Neural crest cell (in vitro differentiated cells): ENCODE measurements at regions not wholly inside any gene's neighbourhood (a gene's known extent, or its start where the extent isn't known, plus 50 kb on each side); places are given as distances from the start of the nearest gene placed in this dataset.

Source experiments
- DNase-seq: peaks from one replicate; pipeline ENCODE4 v3.0.0; 2021; ENCODE audit warnings: low read depth, mixed read lengths, low spot score
- H3K27ac Mint-ChIP-seq: one replicate; pipeline ENCODE4 v1.8.0; 2021; ENCODE audit warnings: mild to moderate bottlenecking, mixed read lengths; ENCODE audit not compliant: unreplicated experiment
- H3K27me3 Mint-ChIP-seq: 2 replicates; pipeline ENCODE4 v1.8.0; 2021; ENCODE audit warnings: low read depth, mild to moderate bottlenecking, mixed read lengths
- H3K36me3 Mint-ChIP-seq: 2 replicates; pipeline ENCODE4 v1.8.0; 2021; ENCODE audit warnings: low read depth, mild to moderate bottlenecking, mixed read lengths
- H3K4me1 Mint-ChIP-seq: 2 replicates; pipeline ENCODE4 v1.8.0; 2021; ENCODE audit warnings: mixed read lengths
- H3K4me3 Mint-ChIP-seq: one replicate; pipeline ENCODE4 v1.8.0; 2021; ENCODE audit warnings: mild to moderate bottlenecking, mixed read lengths
- H3K9me3 Mint-ChIP-seq: 2 replicates; pipeline ENCODE4 v1.8.0; 2021; ENCODE audit warnings: mixed read lengths
- TF ChIP-seq, protein P1 (sequence below): fragments of 200-600 bp; sonication (generic); conservative IDR thresholded peaks from 2 replicates; pipeline ENCODE4 v1.5.0; 2021; ENCODE audit warnings: antibody characterized with exemption, mild to moderate bottlenecking

DNA sequence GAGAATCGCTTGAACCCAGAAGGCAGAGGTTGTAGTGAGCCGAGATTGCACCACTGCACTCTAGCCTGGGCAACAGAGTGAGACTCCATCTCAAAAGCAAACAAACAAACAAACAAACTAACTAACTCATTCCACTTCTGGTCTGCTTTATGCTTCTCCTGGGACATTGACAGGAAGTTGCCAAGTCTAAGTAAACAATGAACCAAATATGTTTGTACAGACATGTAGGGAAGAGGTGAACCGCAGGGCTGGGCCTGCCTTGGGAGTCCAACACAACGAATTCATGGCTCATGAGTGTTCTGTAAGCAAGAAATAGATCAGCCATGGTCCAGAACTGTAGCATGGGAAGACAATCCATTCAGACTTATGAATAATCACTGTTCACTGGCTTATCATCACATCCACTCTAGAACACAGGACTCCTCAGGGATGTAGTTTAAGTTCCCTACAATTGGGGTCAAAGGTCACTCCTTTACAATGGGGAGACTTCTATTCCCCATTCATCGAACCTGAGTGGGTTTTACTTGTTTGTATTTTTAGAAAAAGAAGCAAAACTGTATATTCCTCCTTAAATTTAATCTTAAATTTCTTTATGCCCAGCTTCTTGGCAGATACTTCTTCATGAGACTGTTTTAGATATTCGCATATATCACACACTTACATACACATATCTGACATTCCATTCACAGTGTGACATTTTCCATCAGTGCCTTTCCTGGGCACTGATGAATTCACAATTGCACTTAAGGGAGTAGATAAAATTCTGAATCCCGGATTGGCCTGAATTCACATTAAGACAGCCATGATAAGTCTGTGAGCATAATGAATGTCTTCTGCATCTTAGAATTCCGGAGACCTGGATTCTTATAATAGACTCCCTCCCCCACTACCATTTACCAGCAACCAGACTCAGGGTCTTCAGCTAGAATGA is 159.1 kb upstream of the EEPD1 start:
- no peaks in the 10 kb centered on the region for H3K36me3 Mint-ChIP-seq
- TF ChIP-seq, protein P1, sequence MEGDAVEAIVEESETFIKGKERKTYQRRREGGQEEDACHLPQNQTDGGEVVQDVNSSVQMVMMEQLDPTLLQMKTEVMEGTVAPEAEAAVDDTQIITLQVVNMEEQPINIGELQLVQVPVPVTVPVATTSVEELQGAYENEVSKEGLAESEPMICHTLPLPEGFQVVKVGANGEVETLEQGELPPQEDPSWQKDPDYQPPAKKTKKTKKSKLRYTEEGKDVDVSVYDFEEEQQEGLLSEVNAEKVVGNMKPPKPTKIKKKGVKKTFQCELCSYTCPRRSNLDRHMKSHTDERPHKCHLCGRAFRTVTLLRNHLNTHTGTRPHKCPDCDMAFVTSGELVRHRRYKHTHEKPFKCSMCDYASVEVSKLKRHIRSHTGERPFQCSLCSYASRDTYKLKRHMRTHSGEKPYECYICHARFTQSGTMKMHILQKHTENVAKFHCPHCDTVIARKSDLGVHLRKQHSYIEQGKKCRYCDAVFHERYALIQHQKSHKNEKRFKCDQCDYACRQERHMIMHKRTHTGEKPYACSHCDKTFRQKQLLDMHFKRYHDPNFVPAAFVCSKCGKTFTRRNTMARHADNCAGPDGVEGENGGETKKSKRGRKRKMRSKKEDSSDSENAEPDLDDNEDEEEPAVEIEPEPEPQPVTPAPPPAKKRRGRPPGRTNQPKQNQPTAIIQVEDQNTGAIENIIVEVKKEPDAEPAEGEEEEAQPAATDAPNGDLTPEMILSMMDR = no peak
- no peak for DNase-seq
- peaks cover 3% of the 10 kb centered on the region for H3K4me1 Mint-ChIP-seq
- no peaks in the 10 kb centered on the region for H3K9me3 Mint-ChIP-seq
- H3K27me3 Mint-ChIP-seq = no peaks in the 10 kb centered on the region
- H3K4me3 Mint-ChIP-seq = no peak overlapping the region
- H3K27ac Mint-ChIP-seq = no peak overlapping the region

DNA sequence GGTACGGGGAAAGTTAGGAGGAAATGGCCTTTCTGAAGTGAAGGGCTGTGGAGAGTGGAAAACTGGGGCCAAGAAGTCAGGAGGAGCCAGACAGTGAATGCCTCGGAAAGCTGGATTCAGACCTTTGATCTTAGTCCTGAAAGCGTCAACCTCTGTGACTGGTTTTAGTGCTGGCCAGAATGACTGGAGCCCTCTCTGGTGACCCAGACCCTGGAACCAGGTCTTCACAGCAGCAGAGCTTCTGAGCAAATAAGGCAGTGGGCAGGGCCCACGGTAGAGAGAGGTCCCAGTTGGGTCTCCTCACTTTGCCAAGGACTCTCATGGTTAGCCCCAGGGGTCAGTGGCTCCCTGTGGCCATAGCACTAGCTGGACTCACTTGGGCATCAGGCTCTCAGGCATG is 157.7 kb upstream of the EEPD1 start:
- Mint-ChIP-seq H3K4me3 (no peak overlapping the region), H3K9me3 (no peaks in the 10 kb centered on the region), H3K27ac (no peak overlapping the region), H3K27me3 (no peaks in the 10 kb centered on the region), H3K36me3 (no peaks in the 10 kb centered on the region), H3K4me1 (peaks cover 3% of the 10 kb centered on the region)
- TF ChIP-seq, protein P1 = no peak
- no peak for DNase-seq

DNA sequence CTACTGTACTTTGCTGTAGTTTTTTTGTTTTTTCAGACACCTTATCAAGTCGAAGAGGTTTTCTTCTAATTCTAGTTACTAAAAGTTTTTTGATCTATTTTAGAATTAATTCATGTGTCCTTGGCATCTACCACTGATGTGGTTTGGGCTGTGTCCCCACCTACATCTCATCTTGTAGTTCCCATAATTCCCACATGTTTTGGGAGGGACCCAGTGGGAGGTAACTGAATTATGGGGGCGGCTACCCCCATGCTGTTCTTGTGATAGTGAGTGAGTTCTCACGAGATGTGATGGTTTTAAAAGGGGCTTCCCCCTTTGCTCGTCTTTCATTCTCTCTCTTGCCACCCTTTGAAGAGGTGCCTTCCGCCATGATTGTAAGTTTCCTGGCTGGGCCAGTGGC is 154.6 kb upstream of the EEPD1 start:
- no peak for DNase-seq
- Mint-ChIP-seq H3K4me1 (peaks cover 3% of the 10 kb centered on the region), H3K27me3 (no peaks in the 10 kb centered on the region), H3K36me3 (no peaks in the 10 kb centered on the region), H3K9me3 (no peaks in the 10 kb centered on the region), H3K4me3 (no peak overlapping the region), H3K27ac (no peak overlapping the region)
- TF ChIP-seq, protein P1 = no peak

DNA sequence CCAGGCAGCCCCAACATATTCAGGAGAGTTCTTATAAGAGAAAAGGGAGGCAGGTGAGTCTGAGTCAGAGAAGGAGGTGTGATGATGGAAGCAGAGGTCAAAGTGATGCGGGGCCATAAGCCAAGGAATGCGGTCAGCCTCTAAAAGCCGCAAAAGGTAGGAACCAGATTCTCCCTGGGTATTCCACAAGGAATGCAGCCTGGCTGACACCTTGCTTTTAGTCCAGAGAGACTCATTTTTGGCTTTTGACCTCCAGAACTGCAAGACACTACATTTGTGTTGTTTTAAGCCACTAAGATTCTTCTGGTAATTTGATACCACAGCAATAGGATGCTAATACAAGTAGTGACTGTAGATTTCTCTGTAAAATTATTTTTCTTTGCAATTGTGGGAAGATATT is 151.5 kb upstream of the EEPD1 start:
- H3K27me3 Mint-ChIP-seq = no peaks in the 10 kb centered on the region
- no peaks in the 10 kb centered on the region for H3K4me1 Mint-ChIP-seq
- no peak for DNase-seq
- no peaks in the 10 kb centered on the region for H3K36me3 Mint-ChIP-seq
- TF ChIP-seq, protein P1 = no peak
- no peak overlapping the region for H3K4me3 Mint-ChIP-seq
- no peak overlapping the region for H3K27ac Mint-ChIP-seq
- peaks cover 2% of the 10 kb centered on the region for H3K9me3 Mint-ChIP-seq

DNA sequence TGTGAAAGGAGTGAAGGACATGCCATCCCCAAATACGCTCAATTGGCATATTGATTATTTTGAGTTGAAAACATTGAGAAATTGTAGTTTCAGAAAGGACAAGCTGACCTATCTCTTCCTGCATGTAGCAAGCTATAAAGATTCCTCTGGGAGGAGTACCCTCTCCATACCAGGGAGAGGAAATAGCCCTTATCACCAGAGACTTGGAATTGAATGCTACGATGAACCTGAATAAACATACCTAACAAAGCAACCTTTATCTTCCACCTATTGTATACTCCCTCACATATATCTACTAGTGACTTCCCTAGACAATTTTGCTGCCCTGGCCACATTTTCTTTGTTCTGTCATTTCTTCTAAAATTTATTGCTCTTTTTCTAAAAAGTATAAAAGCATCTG is 150.2 kb upstream of the EEPD1 start:
- Mint-ChIP-seq H3K4me1 (no peaks in the 10 kb centered on the region), H3K36me3 (no peaks in the 10 kb centered on the region), H3K27me3 (no peaks in the 10 kb centered on the region), H3K9me3 (peaks cover 2% of the 10 kb centered on the region), H3K27ac (no peak overlapping the region), H3K4me3 (no peak overlapping the region)
- DNase-seq = no peak
- TF ChIP-seq, protein P1 = no peak
